ENCODE measurements at regions not wholly inside any gene's neighbourhood (a gene's known extent, or its start where the extent isn't known, plus 50 kb on each side); places are given as distances from the start of the nearest gene placed in this dataset.

DNA sequence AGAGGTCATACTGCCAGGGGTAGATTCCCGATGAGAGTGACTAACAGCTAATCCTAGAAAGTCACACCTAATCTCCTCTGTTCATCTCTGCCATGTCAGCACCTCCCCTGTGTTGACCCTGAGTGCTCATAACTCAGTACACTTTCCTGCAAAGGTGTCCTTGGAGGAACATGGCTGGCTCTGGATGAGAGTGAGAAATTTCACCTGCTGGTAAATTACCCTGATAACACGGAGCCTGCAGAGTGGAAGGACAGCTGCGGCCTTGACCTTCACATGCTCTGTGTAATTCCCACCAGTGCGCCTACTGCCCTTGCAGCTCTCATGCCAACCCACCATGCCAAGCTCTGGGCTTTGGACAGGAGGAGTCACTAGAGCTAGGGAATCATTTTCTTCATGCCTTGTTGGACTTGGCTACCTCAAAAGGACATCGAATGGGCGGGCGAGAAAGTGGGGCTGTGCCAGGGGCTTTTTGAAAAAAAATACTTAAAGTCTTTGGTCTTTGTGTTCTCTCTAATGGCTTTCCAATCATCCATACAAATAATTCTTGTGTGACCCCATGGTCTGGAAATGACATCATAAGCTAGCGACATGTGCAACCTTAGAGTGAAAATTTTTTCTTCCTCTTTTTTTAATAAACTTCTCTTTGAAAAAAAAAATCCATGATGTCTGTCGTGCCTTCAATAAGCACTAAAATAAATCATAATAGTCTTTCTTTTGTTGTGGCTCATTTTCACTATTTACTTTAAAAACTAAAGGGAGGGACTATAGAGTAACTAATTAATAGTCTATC, 319.9 kb downstream of the MYCN start:
- TF ChIP-seq, protein P1, sequence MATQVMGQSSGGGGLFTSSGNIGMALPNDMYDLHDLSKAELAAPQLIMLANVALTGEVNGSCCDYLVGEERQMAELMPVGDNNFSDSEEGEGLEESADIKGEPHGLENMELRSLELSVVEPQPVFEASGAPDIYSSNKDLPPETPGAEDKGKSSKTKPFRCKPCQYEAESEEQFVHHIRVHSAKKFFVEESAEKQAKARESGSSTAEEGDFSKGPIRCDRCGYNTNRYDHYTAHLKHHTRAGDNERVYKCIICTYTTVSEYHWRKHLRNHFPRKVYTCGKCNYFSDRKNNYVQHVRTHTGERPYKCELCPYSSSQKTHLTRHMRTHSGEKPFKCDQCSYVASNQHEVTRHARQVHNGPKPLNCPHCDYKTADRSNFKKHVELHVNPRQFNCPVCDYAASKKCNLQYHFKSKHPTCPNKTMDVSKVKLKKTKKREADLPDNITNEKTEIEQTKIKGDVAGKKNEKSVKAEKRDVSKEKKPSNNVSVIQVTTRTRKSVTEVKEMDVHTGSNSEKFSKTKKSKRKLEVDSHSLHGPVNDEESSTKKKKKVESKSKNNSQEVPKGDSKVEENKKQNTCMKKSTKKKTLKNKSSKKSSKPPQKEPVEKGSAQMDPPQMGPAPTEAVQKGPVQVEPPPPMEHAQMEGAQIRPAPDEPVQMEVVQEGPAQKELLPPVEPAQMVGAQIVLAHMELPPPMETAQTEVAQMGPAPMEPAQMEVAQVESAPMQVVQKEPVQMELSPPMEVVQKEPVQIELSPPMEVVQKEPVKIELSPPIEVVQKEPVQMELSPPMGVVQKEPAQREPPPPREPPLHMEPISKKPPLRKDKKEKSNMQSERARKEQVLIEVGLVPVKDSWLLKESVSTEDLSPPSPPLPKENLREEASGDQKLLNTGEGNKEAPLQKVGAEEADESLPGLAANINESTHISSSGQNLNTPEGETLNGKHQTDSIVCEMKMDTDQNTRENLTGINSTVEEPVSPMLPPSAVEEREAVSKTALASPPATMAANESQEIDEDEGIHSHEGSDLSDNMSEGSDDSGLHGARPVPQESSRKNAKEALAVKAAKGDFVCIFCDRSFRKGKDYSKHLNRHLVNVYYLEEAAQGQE (IDR thresholded peaks at IDR 0.05; ENCODE audit: insufficient read depth in 1 of 2, low read depth in 2 of 2, low read length in 2 of 2) = no peak
- TF ChIP-seq POLR2AphosphoS5 (IDR thresholded peaks at IDR 0.05; ENCODE audit: low read depth, low read length) (no peak), FOXP2 (optimal IDR thresholded peaks at IDR 0.05; ENCODE audit: borderline replicate concordance, extremely low read depth, extremely low read length, insufficient read depth) (no peak), TAF1 (IDR thresholded peaks at IDR 0.05; ENCODE audit: borderline replicate concordance, insufficient read depth, low read length) (no peak)
